GM18858 (cell line): ENCODE measurements at regions not wholly inside any gene's neighbourhood (a gene's known extent, or its start where the extent isn't known, plus 50 kb on each side); places are given as distances from the start of the nearest gene placed in this dataset.
"Not testable (repeated sequence)": the region's sequence is repeated elsewhere in the genome, so short reads cannot be mapped to it uniquely, and the experiment has no call there.

Source experiments
- ATAC-seq: cut with Tn5 transposase; IDR thresholded peaks from one replicate; pipeline ENCODE4 v1.9.1; 2021; ENCODE audit not compliant: unreplicated experiment

DNA sequence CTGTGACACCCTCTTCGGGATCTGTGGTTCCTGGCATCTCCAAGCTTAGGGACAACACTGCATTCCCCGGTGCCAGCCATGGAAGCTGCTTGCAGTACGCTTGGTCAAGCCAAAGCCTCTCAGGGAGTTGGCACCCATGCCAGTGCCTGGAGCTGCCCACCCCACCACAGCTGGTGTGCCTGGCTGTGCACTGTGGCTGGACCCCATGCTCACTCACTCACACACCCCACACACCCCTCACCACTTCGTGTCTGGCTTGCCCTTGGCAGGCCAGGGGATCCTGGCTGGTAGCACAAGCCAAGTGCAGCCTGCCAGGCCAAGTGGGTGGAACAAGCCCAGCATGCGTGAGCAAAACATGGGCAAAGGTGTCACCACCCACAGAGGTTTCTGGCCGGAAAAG is 324.5 kb upstream of the PTGER4 start:
- ATAC-seq, result no peak

GRCh38 chr5:40354171-40354570 is 325.5 kb upstream of the PTGER4 start:
- no peak for ATAC-seq

DNA sequence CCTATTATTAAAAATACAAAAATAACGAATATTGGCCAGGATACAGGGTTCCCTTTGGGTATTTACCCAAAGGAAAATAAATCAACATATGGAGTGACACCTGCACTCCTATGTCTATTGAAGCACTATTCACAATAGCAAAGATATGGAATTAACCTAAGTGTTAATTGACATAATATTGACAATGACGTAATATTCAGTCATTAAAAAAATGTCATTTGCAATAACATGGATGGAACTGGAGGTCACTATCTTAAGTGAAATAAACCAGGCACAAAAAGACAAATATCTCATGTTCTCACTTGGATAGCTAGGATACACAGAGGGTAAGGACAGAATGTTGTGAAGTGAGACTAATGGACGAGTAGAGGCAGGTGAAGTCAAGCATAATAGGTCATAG is 326.3 kb upstream of the PTGER4 start:
- no peak for ATAC-seq

- no peak for ATAC-seq
These were observed 331.6 kb upstream of the PTGER4 start for GRCh38 chr5:40347981-40348725.

GRCh38 chr5:40346901-40347300 is 332.8 kb upstream of the PTGER4 start:
- no peak for ATAC-seq

DNA sequence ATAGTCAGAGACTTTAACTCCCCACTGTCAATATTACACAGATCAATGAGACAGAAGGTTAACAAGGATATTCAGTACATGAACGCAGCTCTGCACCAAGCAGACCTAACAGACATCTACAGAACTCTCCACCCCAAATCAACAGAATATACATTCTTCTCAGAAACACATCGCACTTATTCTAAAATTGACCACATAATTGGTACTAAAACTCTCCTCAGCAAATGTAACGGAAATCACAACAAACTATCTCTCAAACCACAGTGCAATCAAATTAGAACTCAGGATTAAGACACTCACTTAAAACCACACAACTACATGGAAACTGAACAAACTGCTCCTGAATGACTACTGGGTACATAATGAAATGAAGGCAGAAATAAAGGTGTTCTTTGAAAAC is 341.3 kb upstream of the PTGER4 start:
- not testable (repeated sequence) for ATAC-seq

DNA sequence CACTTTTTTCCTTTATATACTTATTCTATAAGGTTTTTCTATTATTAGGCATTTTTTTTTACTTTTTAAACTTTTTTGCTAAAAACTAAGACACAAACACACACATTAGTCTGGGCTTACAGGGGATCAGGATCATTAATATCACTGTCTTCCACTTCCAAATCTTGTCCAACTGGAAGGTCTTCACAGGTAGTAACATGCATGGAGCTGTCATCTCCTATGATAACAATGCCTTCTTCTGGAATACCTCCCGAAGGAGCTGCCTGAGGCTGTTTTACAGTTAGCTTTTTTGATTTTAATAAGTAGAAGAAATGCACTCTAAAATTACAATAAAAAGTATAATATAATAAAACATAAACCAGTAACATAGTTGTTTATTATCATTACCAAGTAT is 345.5 kb upstream of the PTGER4 start:
- ATAC-seq, result no peak

DNA sequence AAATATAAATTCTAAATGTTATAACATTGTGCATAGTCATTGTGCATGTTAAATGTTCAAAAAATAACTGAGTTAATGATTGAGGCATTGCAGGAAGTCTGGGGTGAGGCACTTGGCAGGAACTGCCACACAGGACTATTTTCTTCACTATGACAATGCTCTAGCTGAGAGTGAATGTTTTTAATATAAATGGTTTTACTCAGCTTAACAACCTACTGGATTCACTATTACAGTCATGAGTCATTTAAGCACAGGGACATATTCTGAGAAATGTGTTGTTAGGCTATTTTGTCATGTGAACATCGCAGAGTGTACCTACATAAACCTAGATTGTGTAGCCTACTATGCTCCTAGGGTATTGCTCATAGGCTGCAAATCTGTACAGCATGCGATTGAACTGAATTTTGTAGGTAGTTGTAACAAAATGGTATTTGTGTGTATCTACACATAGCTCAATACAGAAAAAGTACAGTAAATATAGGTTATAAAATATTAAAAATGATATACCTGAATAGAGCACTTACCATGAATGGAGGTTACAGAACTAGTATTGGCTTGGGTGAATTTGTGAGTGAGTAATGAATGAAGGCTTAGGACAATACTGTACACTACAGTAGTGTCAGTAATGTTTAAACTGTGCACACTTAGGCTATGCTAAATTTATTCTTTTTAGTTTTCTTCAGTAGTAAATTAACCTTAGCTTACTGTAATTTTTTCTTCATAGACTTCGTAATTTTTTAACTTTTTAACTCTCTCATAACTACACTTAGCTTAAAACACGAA is 346.1 kb upstream of the PTGER4 start:
- peak; percentile 42 for ATAC-seq

DNA sequence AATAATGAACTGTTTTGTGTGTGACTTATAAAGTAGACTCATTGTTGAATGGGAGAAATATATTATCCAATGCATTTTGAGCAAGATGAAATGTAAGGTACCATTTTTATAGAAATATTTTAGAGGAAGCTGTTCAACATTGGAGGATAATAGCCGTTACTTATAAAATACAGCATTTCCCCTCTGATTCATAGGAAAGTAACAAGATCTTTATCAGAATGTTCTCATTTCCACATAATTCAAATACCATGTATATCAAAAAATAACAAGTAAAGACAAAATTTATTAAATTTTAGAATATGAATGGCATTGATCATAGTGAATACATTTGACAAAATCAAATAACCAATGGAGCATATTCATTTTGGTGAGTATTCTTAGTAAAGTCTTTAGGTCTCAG is 346.7 kb upstream of the PTGER4 start:
- ATAC-seq, result no peak

DNA sequence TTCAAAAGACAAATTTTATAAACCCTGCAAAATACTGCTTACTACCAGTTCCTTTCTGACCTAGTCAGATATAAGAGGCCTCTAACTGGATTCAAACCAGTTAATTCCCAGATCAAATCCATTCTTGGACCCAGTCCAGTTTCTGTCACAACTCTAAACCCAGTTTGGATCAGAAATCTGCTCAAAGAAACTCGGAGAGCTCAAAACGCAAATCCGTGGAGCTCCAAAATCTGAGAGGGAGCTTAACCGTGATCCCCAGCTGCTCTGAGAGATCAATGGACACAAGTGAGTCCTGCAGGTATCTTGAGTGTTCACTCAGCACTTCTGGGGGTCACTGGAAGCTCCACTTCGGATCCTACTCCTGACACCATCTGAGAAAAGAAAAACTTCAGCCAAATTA is 348.1 kb upstream of the PTGER4 start:
- no peak for ATAC-seq

GRCh38 chr5:40321514-40321913 is 358.2 kb upstream of the PTGER4 start:
- ATAC-seq, result no peak

DNA sequence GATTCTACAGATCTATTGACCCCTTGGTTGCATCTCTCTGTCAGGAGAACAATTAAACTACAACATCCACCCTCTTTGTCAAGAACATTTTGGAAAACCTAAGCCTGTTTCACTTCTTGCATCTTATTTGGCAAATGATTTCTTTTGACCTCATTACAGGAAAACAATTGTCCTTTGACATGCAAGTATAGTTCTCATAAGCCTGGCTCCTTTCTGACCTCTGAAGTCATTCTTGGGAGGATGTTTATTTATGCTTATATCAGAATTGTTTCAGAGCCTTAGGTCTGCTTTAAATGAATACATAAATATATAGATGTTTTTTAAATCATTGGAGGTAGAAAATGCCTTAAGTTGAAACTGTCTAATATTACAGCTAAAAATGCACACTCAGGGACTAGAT is 361.3 kb upstream of the PTGER4 start:
- no peak for ATAC-seq

GRCh38 chr5:40317023-40317422 is 362.7 kb upstream of the PTGER4 start:
- no peak for ATAC-seq

GRCh38 chr5:40315126-40315525 is 364.6 kb upstream of the PTGER4 start:
- ATAC-seq, result no peak

DNA sequence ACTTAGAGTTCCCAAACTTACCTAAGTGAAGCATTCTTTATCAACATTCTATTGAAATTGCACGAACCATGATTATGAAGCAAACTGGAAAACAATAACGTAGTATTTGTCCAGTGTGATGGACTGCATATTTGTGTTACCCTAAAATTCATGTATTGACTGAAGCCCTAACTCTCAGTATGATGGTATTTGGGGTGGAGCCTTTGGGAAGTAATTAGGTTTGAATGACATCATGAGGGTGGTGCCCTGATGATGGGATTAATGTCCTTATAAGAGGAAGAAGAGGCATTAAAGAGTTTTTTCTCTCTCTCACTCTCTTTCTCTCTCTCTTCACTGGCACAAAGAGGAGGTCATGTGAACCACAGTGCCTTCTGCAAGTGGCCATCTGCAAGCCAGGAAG is 365.4 kb upstream of the PTGER4 start:
- no peak for ATAC-seq

- no peak for ATAC-seq
These were observed 367.5 kb upstream of the PTGER4 start for GRCh38 chr5:40312205-40312604.

GRCh38 chr5:40309851-40310250 is 369.9 kb upstream of the PTGER4 start:
- no peak for ATAC-seq

DNA sequence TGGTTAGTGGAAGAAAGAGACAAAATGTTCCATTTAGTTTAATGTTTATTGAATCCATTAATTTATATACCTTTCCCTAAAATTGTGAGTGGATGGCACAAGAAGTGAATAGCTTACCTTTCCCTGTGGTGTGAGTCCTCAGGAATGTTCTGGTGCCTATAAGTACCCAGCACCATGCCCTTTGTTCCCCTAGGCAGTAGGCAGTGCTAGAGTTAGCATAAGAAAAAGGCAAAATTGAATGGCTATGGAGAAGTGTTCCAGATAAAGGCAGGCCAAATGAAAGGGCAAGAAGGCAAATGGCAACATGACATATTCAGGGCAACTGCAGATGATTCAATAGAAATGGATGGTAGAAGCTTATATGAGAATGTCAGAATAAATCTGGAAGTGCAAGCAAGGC is 370.8 kb upstream of the PTGER4 start:
- ATAC-seq, result no peak

- no peak for ATAC-seq
These were observed 371.8 kb upstream of the PTGER4 start for GRCh38 chr5:40307920-40308319.

DNA sequence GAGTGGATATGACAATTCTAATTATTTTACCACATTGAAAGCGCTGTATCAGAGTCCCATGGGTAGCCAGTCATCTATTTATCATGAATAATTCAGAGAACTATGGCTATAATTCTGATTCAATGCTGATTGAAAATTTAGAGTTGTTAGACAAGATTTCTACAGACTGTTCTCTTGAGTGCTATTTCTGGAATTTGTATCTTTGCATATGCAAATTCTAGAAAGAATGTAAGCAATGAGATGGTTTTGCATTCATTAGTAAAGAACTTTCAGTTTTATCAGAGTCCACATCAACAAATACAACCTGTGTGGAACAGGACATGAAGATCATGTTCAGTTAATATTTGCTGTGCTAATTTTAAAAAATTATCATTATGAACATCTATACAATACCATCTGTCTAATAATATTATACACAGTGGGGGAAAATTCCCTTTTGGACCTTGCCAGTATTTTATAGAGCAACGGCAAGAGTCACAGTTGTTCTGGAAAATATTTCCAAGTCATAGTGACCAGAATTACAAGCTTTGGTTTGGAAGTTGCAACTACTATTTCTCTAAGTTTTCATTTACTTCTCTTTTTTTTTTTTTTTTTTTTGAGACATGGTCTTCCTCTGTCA is 372.7 kb upstream of the PTGER4 start:
- ATAC-seq, result no peak

- ATAC-seq, result no peak
These were observed 387.7 kb upstream of the PTGER4 start for GRCh38 chr5:40292006-40292405.

- no peak for ATAC-seq
These were observed 388.4 kb upstream of the PTGER4 start for GRCh38 chr5:40291338-40291737.
